Esophagus muscularis mucosa (tissue), 4 donors: ENCODE measurements at regions not wholly inside any gene's neighbourhood (a gene's known extent, or its start where the extent isn't known, plus 50 kb on each side); places are given as distances from the start of the nearest gene placed in this dataset.

Experiments used
- DNase-seq: peaks from one replicate; pipeline ENCODE4 v3.0.0-alpha.2; 2017; ENCODE audit errors: extremely low spot score
- H3K27ac ChIP-seq, 4 donors: fragments of 200-600 bp; sonication (generic); replicated peaks in 1 of 4; 1 replicate in 3 of 4; 2 replicates in 1 of 4; pipeline ENCODE4 v1.5.1; 2016 to 2019; ENCODE audit warnings: mild to moderate bottlenecking in 1 of 4
- H3K27me3 ChIP-seq, 4 donors: fragments of 200-600 bp; sonication (generic); one replicate each; pipeline versions ENCODE4 v1.5.1 to v1.6.0; 2016 to 2019
- H3K36me3 ChIP-seq, 4 donors: fragments of 200-600 bp; sonication (generic); one replicate each; pipeline ENCODE4 v1.5.1; 2016 to 2019
- H3K4me1 ChIP-seq, 4 donors: fragments of 200-600 bp; sonication (generic); one replicate each; pipeline ENCODE4 v1.5.1; 2016 to 2019
- H3K4me3 ChIP-seq, 4 donors: fragments of 200-600 bp; sonication (generic); 1 replicate in 2 of 4; 2 replicates in 2 of 4; pipeline ENCODE4 v1.5.1; 2016 to 2019; ENCODE audit warnings: mild to moderate bottlenecking in 4 of 4, moderate library complexity in 1 of 4
- H3K9me3 ChIP-seq, 4 donors: fragments of 200-600 bp; sonication (generic); 1 replicate in 3 of 4; 2 replicates in 1 of 4; pipeline ENCODE4 v1.5.1; 2016 to 2019
- EP300 ChIP-seq: sonication (generic); formaldehyde crosslinking; IDR thresholded peaks from one replicate; pipeline ENCODE4 v1.6.1; 2017; ENCODE audit warnings: antibody characterized with exemption
- POLR2A ChIP-seq: fragments of 450-650 bp; IDR thresholded peaks from one replicate; pipeline ENCODE4 v1.6.1; 2017; ENCODE audit warnings: antibody characterized with exemption, moderate library complexity, mild to moderate bottlenecking, low read depth
- POLR2AphosphoS5 ChIP-seq, 2 donors: sonication (generic); formaldehyde crosslinking; IDR thresholded peaks; one replicate each; pipeline ENCODE4 v1.6.1; 2017; ENCODE audit warnings: antibody characterized with exemption in 2 of 2
- WGBS: methylation state at CpG from one replicate; pipeline ENCODE4 v1.1.5; 2018; 5-methylcytosine and 5-hydroxymethylcytosine counted together
- intact Hi-C: fragments of 100-400 bp; cut with DNase I; formaldehyde crosslinking; loops from one replicate; pipeline ENCODE4 v1.15.1; 2023
- TF ChIP-seq, protein P1 (sequence below), 3 experiments: fragments of 200-600 bp in 2 of 3; fragments of 450-650 bp in 1 of 3; sonication (generic) in 2 of 3; IDR thresholded peaks; one replicate each; pipeline ENCODE4 v1.5.1; 2017 to 2019; ENCODE audit warnings: antibody characterized with exemption in 3 of 3, mild to moderate bottlenecking in 2 of 3, moderate library complexity in 1 of 3

DNA sequence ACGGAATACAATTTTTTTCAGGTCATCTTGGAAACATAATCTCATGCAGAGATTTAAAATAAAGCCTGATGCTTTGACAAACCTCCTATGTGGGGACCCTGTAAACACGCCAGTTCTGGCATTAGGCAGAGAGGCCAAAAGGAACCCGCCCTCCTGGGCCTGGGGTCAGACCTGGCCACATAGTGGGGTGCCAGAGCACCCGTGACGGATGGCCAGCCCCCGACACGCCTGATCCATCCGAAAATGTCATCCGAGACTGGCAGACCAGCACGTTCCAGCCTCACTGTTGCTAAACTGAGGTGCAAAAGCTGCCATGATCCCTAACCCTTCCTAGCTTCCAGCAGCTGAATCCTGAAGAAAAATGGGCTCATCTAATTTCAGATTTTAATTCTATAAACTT lies 222.6 kb upstream of the SALL3 start:
- no peak for DNase-seq
- no peaks in the 10 kb centered on the region for H3K36me3 ChIP-seq
- no peak overlapping the region for H3K4me3 ChIP-seq
- 69% methylated on average over 10 of the region's 10 CpGs for WGBS
- intact Hi-C loops: no loop called here
- no peak for TF ChIP-seq POLR2AphosphoS5 (IDR thresholded peaks at IDR 0.05)
- H3K4me1 ChIP-seq: no peaks in the 10 kb centered on the region
- no peaks in the 10 kb centered on the region for H3K9me3 ChIP-seq
- no peak overlapping the region for H3K27ac ChIP-seq
- peaks cover 0 to 36% (median 0%) of the 10 kb centered on the region in 4 donors for H3K27me3 ChIP-seq

DNA sequence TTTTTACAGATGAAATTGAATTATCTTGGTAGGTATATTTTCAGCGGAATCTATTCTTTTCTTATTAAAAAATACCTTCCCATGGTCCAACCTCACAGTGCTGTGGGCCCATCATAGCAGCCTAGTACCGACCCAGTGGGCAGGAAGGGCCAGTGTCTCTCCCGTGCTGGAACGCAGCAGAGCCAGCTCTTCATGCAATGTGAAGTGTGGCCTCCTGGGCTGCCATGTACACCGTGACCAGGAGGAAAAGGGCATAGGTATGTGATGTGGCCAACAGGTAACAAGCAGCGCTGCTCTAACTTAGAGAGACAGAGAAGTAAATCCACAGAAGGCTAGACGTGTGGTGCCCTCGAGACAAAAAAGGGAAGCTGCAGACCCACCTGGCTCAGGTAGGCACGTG lies 221.1 kb upstream of the SALL3 start:
- intact Hi-C loops: no loop called here
- peaks cover 0 to 31% (median 0%) of the 10 kb centered on the region in 4 donors for H3K27me3 ChIP-seq
- DNase-seq: no peak
- WGBS: 87% methylated on average over 9 of the region's 9 CpGs
- no peaks in the 10 kb centered on the region for H3K36me3 ChIP-seq
- TF ChIP-seq POLR2A (no peak), POLR2AphosphoS5 (IDR thresholded peaks at IDR 0.05) (no peak), EP300 (no peak)
- TF ChIP-seq, protein P1, sequence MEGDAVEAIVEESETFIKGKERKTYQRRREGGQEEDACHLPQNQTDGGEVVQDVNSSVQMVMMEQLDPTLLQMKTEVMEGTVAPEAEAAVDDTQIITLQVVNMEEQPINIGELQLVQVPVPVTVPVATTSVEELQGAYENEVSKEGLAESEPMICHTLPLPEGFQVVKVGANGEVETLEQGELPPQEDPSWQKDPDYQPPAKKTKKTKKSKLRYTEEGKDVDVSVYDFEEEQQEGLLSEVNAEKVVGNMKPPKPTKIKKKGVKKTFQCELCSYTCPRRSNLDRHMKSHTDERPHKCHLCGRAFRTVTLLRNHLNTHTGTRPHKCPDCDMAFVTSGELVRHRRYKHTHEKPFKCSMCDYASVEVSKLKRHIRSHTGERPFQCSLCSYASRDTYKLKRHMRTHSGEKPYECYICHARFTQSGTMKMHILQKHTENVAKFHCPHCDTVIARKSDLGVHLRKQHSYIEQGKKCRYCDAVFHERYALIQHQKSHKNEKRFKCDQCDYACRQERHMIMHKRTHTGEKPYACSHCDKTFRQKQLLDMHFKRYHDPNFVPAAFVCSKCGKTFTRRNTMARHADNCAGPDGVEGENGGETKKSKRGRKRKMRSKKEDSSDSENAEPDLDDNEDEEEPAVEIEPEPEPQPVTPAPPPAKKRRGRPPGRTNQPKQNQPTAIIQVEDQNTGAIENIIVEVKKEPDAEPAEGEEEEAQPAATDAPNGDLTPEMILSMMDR (IDR thresholded peaks at IDR 0.05): no peak
- no peaks in the 10 kb centered on the region for H3K4me1 ChIP-seq
- no peak overlapping the region for H3K4me3 ChIP-seq
- H3K9me3 ChIP-seq: no peaks in the 10 kb centered on the region
- no peak overlapping the region for H3K27ac ChIP-seq

DNA sequence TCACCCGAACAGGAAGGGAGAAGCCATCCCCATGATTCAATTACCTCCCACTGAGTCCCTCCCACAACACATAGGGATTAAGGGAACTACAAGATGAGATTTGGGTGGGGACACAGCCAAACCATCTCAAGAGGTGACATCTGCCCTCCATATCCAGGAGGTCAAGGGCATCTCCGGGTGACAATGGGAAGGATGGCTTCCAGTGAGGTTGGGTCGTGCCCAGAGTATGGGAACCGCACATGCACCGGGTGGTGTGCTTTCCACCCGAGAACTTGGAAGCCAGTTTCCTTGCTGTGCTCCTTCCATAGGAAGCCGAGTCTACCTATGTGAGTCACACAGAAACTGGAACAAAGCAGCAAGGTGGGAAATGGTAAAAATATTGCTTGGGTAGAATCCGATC lies 216.9 kb upstream of the SALL3 start:
- H3K27me3 ChIP-seq: peaks cover 0 to 29% (median 0%) of the 10 kb centered on the region in 4 donors
- no peaks in the 10 kb centered on the region for H3K36me3 ChIP-seq
- 89% methylated on average over 8 of the region's 8 CpGs for WGBS
- H3K4me1 ChIP-seq: no peaks in the 10 kb centered on the region
- TF ChIP-seq EP300: no peak
- no peak for TF ChIP-seq POLR2A
- no peak for TF ChIP-seq POLR2AphosphoS5 (IDR thresholded peaks at IDR 0.05)
- TF ChIP-seq, protein P1 (IDR thresholded peaks at IDR 0.05): no peak
- H3K9me3 ChIP-seq: no peaks in the 10 kb centered on the region
- intact Hi-C loops: no loop called here
- H3K4me3 ChIP-seq: no peak overlapping the region
- no peak for DNase-seq
- H3K27ac ChIP-seq: no peak overlapping the region

DNA sequence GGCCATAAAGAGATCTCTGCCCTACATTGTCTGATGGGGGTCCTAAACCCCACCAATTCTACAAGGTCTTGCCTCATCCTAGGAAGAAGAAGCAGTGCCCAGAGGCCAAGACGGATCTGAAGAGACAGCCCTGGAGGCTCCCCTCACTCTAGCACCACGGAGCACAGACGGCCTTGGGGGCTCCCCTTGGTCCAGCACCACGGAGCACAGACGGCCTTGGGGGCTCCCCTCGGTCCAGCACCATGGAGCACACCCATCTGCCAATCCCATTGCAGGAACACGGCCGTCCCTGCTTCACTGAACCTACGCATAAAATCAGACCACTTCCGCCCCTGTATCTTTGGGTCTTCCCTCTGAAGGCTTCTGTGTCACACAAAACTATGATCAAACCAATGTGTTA lies 215.1 kb upstream of the SALL3 start:
- H3K4me1 ChIP-seq: no peaks in the 10 kb centered on the region
- no peaks in the 10 kb centered on the region for H3K36me3 ChIP-seq
- TF ChIP-seq, protein P1 (IDR thresholded peaks at IDR 0.05): no peak
- TF ChIP-seq POLR2A (no peak), POLR2AphosphoS5 (IDR thresholded peaks at IDR 0.05) (no peak), EP300 (no peak)
- DNase-seq: no peak
- 85% methylated on average over 10 of the region's 10 CpGs for WGBS
- intact Hi-C loops: no loop called here
- H3K27me3 ChIP-seq: peaks cover 0 to 38% (median 0%) of the 10 kb centered on the region in 4 donors
- H3K27ac ChIP-seq: no peak overlapping the region
- no peak overlapping the region for H3K4me3 ChIP-seq
- no peaks in the 10 kb centered on the region for H3K9me3 ChIP-seq

DNA sequence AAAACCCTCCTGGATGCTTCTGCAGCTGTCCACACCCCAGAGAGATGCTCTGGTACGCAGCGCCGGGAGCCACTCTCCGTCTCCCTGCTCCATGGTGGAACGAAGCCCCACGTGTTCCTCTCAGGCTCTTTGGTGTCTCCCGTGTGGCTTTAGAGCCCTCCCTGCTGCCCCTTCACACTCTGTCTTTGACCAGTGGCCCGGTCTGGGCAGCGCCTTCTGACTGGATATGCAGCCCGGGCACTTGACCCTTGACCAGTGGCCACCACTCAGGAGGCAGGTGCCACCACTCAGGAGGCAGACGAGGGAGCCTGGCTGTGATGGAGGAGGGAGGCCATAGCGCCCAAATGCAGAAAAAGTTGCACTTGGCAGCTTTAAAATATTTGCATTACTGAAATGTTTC lies 214.5 kb upstream of the SALL3 start:
- no peaks in the 10 kb centered on the region for H3K36me3 ChIP-seq
- no peak overlapping the region for H3K27ac ChIP-seq
- DNase-seq: no peak
- no peak for TF ChIP-seq POLR2A
- no peak for TF ChIP-seq EP300
- intact Hi-C loops: no loop called here
- H3K27me3 ChIP-seq: peaks cover 0 to 38% (median 0%) of the 10 kb centered on the region in 4 donors
- H3K4me3 ChIP-seq: no peak overlapping the region
- no peaks in the 10 kb centered on the region for H3K9me3 ChIP-seq
- H3K4me1 ChIP-seq: no peaks in the 10 kb centered on the region
- 83% methylated on average over 11 of the region's 12 CpGs for WGBS

DNA sequence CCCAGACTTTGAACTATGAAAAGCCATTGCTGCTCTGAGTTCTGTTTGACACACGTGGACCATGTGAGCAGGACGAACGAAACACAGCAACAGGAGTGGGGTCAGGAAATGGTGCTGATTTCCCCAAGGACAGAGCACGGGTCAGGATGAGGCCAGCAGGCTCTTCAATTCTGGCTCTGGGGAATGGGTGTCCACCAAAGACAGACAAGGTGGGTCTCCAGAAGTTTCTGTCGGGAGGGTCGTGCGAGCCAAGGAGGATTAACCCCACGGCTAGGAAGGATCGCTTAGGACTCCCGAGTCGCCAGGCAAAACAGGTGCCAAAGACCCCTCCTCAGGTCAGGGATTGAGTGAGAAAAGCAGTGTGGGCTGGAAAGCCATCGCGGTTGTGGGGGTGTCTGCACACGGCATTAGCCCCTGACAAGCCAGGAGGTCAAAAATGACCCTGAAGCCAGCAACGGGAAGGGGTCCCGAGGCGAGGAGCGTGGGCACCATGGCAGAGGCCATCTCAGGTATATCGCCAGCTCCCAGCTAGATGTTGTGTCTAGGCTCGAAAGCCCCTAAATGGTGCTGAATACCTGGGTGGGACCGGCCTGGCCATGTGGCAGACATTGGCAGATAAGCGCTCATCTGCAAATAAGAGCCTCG lies 213.9 kb upstream of the SALL3 start:
- intact Hi-C loops: no loop called here
- Histone ChIP-seq H3K27me3 (peaks cover 0 to 42% (median 0%) of the 10 kb centered on the region in 4 donors), H3K4me3 (no peak overlapping the region), H3K36me3 (no peaks in the 10 kb centered on the region), H3K9me3 (no peaks in the 10 kb centered on the region), H3K27ac (no peak overlapping the region), H3K4me1 (no peaks in the 10 kb centered on the region)
- WGBS: 88% methylated on average over 23 of the region's 23 CpGs
- TF ChIP-seq POLR2A: no peak
- no peak for TF ChIP-seq EP300
- no peak for TF ChIP-seq POLR2AphosphoS5 (IDR thresholded peaks at IDR 0.05)
- TF ChIP-seq, protein P1 (IDR thresholded peaks at IDR 0.05): no peak
- no peak for DNase-seq
